PC-9 (cell line): ENCODE measurements at regions not wholly inside any gene's neighbourhood (a gene's known extent, or its start where the extent isn't known, plus 50 kb on each side); places are given as distances from the start of the nearest gene placed in this dataset.

Source experiments
- EZH2 ChIP-seq: fragments of 200-600 bp; sonication (generic); IDR thresholded peaks from 2 replicates; pipeline ENCODE4 v1.8.0; 2017; ENCODE audit warnings: antibody characterized with exemption, low read depth
- TF ChIP-seq, protein P1 (sequence below): fragments of 200-600 bp; sonication (generic); conservative IDR thresholded peaks from 2 replicates; pipeline ENCODE4 v1.6.1; 2017; ENCODE audit warnings: mixed run types, antibody characterized with exemption, mild to moderate bottlenecking, moderate library complexity

GRCh38 chr2:15799432-15799827 is 140.9 kb upstream of the MYCN start:
- TF ChIP-seq, protein P1, sequence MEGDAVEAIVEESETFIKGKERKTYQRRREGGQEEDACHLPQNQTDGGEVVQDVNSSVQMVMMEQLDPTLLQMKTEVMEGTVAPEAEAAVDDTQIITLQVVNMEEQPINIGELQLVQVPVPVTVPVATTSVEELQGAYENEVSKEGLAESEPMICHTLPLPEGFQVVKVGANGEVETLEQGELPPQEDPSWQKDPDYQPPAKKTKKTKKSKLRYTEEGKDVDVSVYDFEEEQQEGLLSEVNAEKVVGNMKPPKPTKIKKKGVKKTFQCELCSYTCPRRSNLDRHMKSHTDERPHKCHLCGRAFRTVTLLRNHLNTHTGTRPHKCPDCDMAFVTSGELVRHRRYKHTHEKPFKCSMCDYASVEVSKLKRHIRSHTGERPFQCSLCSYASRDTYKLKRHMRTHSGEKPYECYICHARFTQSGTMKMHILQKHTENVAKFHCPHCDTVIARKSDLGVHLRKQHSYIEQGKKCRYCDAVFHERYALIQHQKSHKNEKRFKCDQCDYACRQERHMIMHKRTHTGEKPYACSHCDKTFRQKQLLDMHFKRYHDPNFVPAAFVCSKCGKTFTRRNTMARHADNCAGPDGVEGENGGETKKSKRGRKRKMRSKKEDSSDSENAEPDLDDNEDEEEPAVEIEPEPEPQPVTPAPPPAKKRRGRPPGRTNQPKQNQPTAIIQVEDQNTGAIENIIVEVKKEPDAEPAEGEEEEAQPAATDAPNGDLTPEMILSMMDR = no peak
- TF ChIP-seq EZH2 = no peak
